AG09309 (cell line): ENCODE measurements at regions not wholly inside any gene's neighbourhood (a gene's known extent, or its start where the extent isn't known, plus 50 kb on each side); places are given as distances from the start of the nearest gene placed in this dataset.

Experiments used
- DNase-seq: peaks from one replicate; pipeline ENCODE4 v3.0.0-alpha.2; 2010; ENCODE audit warnings: low read depth
- H3K4me3 ChIP-seq: 2 replicates; pipeline ENCODE4 v1.5.1; 2011; ENCODE audit warnings: mild to moderate bottlenecking, low read depth, low read length, moderate library complexity; ENCODE audit not compliant: control insufficient read depth
- CTCF ChIP-seq: IDR thresholded peaks from 2 replicates; pipeline ENCODE4 v1.5.1; 2011; ENCODE audit warnings: mild to moderate bottlenecking, low read depth, low read length, inconsistent platforms; ENCODE audit not compliant: insufficient read depth, control insufficient read depth; ENCODE audit errors: missing control alignments

DNA sequence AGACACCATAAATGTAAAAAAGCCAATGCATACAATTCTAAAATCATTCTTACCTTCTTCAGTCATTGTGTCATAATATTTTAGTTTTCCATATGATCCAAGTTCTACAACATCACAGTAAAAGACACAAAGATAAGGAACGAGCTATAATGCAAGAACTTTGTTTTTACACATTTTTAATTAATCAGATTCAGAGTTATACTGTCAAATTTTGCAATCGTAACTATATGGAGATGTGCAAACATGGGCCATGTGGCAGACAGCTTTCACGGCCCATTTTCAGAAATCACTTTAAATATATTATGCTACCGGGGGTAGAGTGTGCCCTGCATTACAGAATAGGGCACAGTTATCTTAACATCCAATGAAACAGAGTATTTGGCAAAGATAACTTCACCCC lies 188.4 kb downstream of the ACER2 start:
- no peak for TF ChIP-seq CTCF
- no peak overlapping the region for H3K4me3 ChIP-seq
- DNase-seq = no peak

DNA sequence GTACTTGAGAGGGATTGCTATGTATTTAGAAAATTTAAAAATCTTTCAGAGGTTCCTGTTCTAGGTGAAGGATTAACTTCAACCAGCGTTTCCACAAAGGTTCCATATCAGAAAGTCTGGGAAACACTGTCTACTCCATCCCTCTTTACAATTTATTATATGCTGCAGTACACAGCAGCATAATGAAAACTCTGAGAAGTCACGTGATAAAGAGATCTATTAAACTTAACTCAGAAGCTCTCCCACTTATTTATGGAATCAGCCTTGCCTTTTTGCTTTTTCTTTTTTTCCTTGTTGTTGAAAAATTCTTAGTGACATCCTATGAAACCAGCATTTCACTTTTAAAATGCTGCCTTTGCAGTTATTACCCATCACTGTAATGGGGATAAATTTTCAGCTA lies 186.2 kb downstream of the ACER2 start:
- no peak overlapping the region for H3K4me3 ChIP-seq
- TF ChIP-seq CTCF = no peak
- DNase-seq = no peak

DNA sequence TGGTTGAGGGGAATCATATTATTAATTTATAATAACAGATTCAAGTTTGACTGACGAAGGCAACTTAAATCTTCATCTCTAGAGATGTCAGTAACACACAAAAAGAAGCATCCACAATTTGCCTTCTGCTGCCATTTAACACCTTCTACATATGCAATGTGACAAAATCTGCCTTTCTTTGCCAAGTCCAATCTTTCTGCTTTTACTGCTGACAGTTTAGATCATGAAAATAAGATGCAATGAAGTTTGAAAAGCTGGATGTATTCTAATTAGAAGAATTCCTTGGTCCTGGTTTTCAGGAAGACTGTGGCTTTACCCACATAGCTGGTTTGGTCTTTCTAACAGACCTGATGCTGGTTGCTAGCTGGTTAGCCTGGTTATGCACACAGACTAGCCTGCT lies 178.9 kb downstream of the ACER2 start:
- H3K4me3 ChIP-seq = no peak overlapping the region
- DNase-seq = no peak
- no peak for TF ChIP-seq CTCF

GRCh38 chr9:19583890-19584289 lies 175.1 kb downstream of the ACER2 start:
- DNase-seq = no peak
- no peak overlapping the region for H3K4me3 ChIP-seq
- TF ChIP-seq CTCF = no peak

- no peak overlapping the region for H3K4me3 ChIP-seq
- no peak for TF ChIP-seq CTCF
- DNase-seq = no peak
Measured at GRCh38 chr9:19577411-19577810, 168.6 kb downstream of the ACER2 start.

- no peak for TF ChIP-seq CTCF
- DNase-seq = no peak
Measured at GRCh38 chr9:19568946-19569345, 160.1 kb downstream of the ACER2 start.

More at GRCh38 chr9:19568946-19569345, 160.1 kb downstream of the ACER2 start:
- H3K4me3 ChIP-seq = no peak overlapping the region
